Epithelial cell of prostate (primary cell): ENCODE measurements at regions not wholly inside any gene's neighbourhood (a gene's known extent, or its start where the extent isn't known, plus 50 kb on each side); places are given as distances from the start of the nearest gene placed in this dataset.

ENCODE experiments used
- DNase-seq: peaks from one replicate; pipeline ENCODE4 v3.0.0-alpha.2; 2011; ENCODE audit warnings: low read depth, low spot score
- H3K27ac ChIP-seq: fragments of 450-650 bp; 2 replicates; pipeline ENCODE4 v1.5.1; 2017; ENCODE audit warnings: mild to moderate bottlenecking

GRCh38 chr5:38207343-38207742 is 51.0 kb upstream of the EGFLAM start:
- no peak overlapping the region for H3K27ac ChIP-seq
- no peak for DNase-seq

GRCh38 chr5:38202741-38203140 is 55.6 kb upstream of the EGFLAM start:
- no peak for DNase-seq
- H3K27ac ChIP-seq, result no peak overlapping the region

- H3K27ac ChIP-seq, result no peak overlapping the region
Observed at GRCh38 chr5:38200872-38201557, 57.3 kb upstream of the EGFLAM start.

GRCh38 chr5:38197118-38197517 is 61.2 kb upstream of the EGFLAM start:
- no peak overlapping the region for H3K27ac ChIP-seq
- no peak for DNase-seq

More at GRCh38 chr5:38200872-38201557, 57.3 kb upstream of the EGFLAM start:
- DNase-seq, result no peak

- no peak overlapping the region for H3K27ac ChIP-seq
Observed at GRCh38 chr5:38193015-38193581, 65.3 kb upstream of the EGFLAM start.

GRCh38 chr5:38191693-38192092 is 66.7 kb upstream of the EGFLAM start:
- DNase-seq, result no peak
- no peak overlapping the region for H3K27ac ChIP-seq

More at GRCh38 chr5:38193015-38193581, 65.3 kb upstream of the EGFLAM start:
- no peak for DNase-seq

GRCh38 chr5:38190111-38190510 is 68.2 kb upstream of the EGFLAM start:
- no peak for DNase-seq

GRCh38 chr5:38189081-38189504 is 69.3 kb upstream of the EGFLAM start:
- H3K27ac ChIP-seq, result no peak overlapping the region
- no peak for DNase-seq

More at GRCh38 chr5:38190111-38190510, 68.2 kb upstream of the EGFLAM start:
- H3K27ac ChIP-seq, result no peak overlapping the region

- DNase-seq, result no peak
- no peak overlapping the region for H3K27ac ChIP-seq
Observed at GRCh38 chr5:38188591-38188990, 69.8 kb upstream of the EGFLAM start.

- no peak overlapping the region for H3K27ac ChIP-seq
- DNase-seq, result no peak
Observed at GRCh38 chr5:38187532-38187931, 70.8 kb upstream of the EGFLAM start.

GRCh38 chr5:38184627-38185026 is 73.7 kb upstream of the EGFLAM start:
- no peak for DNase-seq
- H3K27ac ChIP-seq, result no peak overlapping the region

GRCh38 chr5:38182991-38183390 is 75.4 kb upstream of the EGFLAM start:
- no peak for DNase-seq
- no peak overlapping the region for H3K27ac ChIP-seq

- no peak overlapping the region for H3K27ac ChIP-seq
Observed at GRCh38 chr5:38168029-38168428, 90.3 kb upstream of the EGFLAM start.

GRCh38 chr5:38167562-38167996 is 90.8 kb upstream of the EGFLAM start:
- no peak for DNase-seq
- H3K27ac ChIP-seq, result no peak overlapping the region

More at GRCh38 chr5:38168029-38168428, 90.3 kb upstream of the EGFLAM start:
- no peak for DNase-seq

- no peak overlapping the region for H3K27ac ChIP-seq
- no peak for DNase-seq
Observed at GRCh38 chr5:38166832-38167231, 91.5 kb upstream of the EGFLAM start.

- no peak for DNase-seq
Observed at GRCh38 chr5:38165435-38165834, 92.9 kb upstream of the EGFLAM start.

GRCh38 chr5:38164776-38165399 is 93.5 kb upstream of the EGFLAM start:
- no peak overlapping the region for H3K27ac ChIP-seq
- no peak for DNase-seq

More at GRCh38 chr5:38165435-38165834, 92.9 kb upstream of the EGFLAM start:
- H3K27ac ChIP-seq, result no peak overlapping the region

- H3K27ac ChIP-seq, result no peak overlapping the region
- DNase-seq, result no peak
Observed at GRCh38 chr5:38163636-38164237, 94.6 kb upstream of the EGFLAM start.

GRCh38 chr5:38162625-38163024 is 95.7 kb upstream of the EGFLAM start:
- H3K27ac ChIP-seq, result no peak overlapping the region
- no peak for DNase-seq

GRCh38 chr5:38157024-38157423 is 101.3 kb upstream of the EGFLAM start:
- DNase-seq, result no peak
- no peak overlapping the region for H3K27ac ChIP-seq

GRCh38 chr5:38154615-38155204 is 103.6 kb upstream of the EGFLAM start:
- no peak for DNase-seq
- no peak overlapping the region for H3K27ac ChIP-seq
